GM12801 (cell line): ENCODE measurements at regions not wholly inside any gene's neighbourhood (a gene's known extent, or its start where the extent isn't known, plus 50 kb on each side); places are given as distances from the start of the nearest gene placed in this dataset.

Source experiments
- CTCF ChIP-seq: IDR thresholded peaks from one replicate; pipeline ENCODE4 v1.5.1; 2011; ENCODE audit warnings: control low read depth; ENCODE audit not compliant: insufficient read length; ENCODE audit errors: extremely low read depth

- TF ChIP-seq CTCF = no peak
These were observed 52.8 kb upstream of the EEPD1 start for GRCh38 chr7:36100226-36100625.

GRCh38 chr7:36100634-36101033 is 52.4 kb upstream of the EEPD1 start:
- TF ChIP-seq CTCF = no peak
